ENCODE measurements at regions not wholly inside any gene's neighbourhood (a gene's known extent, or its start where the extent isn't known, plus 50 kb on each side); places are given as distances from the start of the nearest gene placed in this dataset.

DNA sequence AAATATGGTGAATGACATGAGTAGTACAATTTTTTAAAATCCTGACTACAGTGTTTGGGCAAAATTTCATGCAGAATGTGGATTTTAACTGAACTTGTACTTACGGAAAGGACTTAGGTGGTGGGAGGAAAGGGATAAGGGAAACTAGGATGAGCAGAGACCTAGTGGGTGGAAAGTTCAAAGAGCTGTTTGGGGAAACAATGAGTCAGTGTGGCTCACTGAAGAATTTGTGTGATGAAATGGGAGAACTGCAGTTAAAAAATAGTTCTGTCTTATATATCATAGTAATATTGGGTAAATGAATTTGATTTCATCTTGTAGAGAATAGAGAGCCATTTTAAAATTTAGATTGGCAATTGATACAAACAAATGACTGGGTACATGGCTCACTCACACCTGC lies 220.1 kb upstream of the CTAGE1 start:
- no peak overlapping the region for H3K9ac ChIP-seq (ENCODE audit: low read depth, low read length, poor library complexity, severe bottlenecking)
- no peaks in the 10 kb centered on the region for H3F3A ChIP-seq (ENCODE audit: low read depth)
- H3K9me3 ChIP-seq (ENCODE audit: insufficient read depth, low read depth, low read length), result no peaks in the 10 kb centered on the region
- no peak overlapping the region for H3K4me3 ChIP-seq (ENCODE audit: low read length, poor library complexity, severe bottlenecking)
- TF ChIP-seq EZH2phosphoT487 (IDR thresholded peaks at IDR 0.05; ENCODE audit: borderline replicate concordance), result no peak
- TF ChIP-seq, protein P1, sequence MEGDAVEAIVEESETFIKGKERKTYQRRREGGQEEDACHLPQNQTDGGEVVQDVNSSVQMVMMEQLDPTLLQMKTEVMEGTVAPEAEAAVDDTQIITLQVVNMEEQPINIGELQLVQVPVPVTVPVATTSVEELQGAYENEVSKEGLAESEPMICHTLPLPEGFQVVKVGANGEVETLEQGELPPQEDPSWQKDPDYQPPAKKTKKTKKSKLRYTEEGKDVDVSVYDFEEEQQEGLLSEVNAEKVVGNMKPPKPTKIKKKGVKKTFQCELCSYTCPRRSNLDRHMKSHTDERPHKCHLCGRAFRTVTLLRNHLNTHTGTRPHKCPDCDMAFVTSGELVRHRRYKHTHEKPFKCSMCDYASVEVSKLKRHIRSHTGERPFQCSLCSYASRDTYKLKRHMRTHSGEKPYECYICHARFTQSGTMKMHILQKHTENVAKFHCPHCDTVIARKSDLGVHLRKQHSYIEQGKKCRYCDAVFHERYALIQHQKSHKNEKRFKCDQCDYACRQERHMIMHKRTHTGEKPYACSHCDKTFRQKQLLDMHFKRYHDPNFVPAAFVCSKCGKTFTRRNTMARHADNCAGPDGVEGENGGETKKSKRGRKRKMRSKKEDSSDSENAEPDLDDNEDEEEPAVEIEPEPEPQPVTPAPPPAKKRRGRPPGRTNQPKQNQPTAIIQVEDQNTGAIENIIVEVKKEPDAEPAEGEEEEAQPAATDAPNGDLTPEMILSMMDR (conservative IDR thresholded peaks at IDR 0.05; ENCODE audit: low read length), result no peak
- no peaks in the 10 kb centered on the region for H4K20me1 ChIP-seq (ENCODE audit: insufficient read depth, low read length, poor library complexity, severe bottlenecking)
- H3K4me1 ChIP-seq (ENCODE audit: insufficient read depth, low read length, poor library complexity, severe bottlenecking), result no peaks in the 10 kb centered on the region
- H2AFZ ChIP-seq (ENCODE audit: low read length), result no peak overlapping the region
- H3K36me3 ChIP-seq (ENCODE audit: insufficient read depth, low read length), result no peaks in the 10 kb centered on the region
- H3K27me3 ChIP-seq (ENCODE audit: insufficient read depth, low read length, poor library complexity, severe bottlenecking), result no peaks in the 10 kb centered on the region
- H3K9me2 ChIP-seq (replicated peaks; ENCODE audit: low read depth, low read length), result no peaks in the 10 kb centered on the region
- no peaks in the 10 kb centered on the region for H3K79me2 ChIP-seq (ENCODE audit: insufficient read depth, low read length)
- H3K4me2 ChIP-seq (ENCODE audit: low read depth, low read length, poor library complexity, severe bottlenecking), result no peak overlapping the region

GRCh38 chr18:22639026-22639463 lies 221.3 kb upstream of the CTAGE1 start:
- no peak overlapping the region for H3K4me2 ChIP-seq (ENCODE audit: low read depth, low read length, poor library complexity, severe bottlenecking)
- TF ChIP-seq, protein P1 (conservative IDR thresholded peaks at IDR 0.05; ENCODE audit: low read length), result no peak
- no peak for TF ChIP-seq EZH2phosphoT487 (IDR thresholded peaks at IDR 0.05; ENCODE audit: borderline replicate concordance)
- no peak overlapping the region for H3K4me3 ChIP-seq (ENCODE audit: low read length, poor library complexity, severe bottlenecking)
- H3K9me3 ChIP-seq (ENCODE audit: insufficient read depth, low read depth, low read length), result no peaks in the 10 kb centered on the region
- H3K4me1 ChIP-seq (ENCODE audit: insufficient read depth, low read length, poor library complexity, severe bottlenecking), result no peaks in the 10 kb centered on the region
- no peaks in the 10 kb centered on the region for H3K27me3 ChIP-seq (ENCODE audit: insufficient read depth, low read length, poor library complexity, severe bottlenecking)
- H3K36me3 ChIP-seq (ENCODE audit: insufficient read depth, low read length), result no peaks in the 10 kb centered on the region
- no peaks in the 10 kb centered on the region for H4K20me1 ChIP-seq (ENCODE audit: insufficient read depth, low read length, poor library complexity, severe bottlenecking)
- no peaks in the 10 kb centered on the region for H3F3A ChIP-seq (ENCODE audit: low read depth)
- H3K9ac ChIP-seq (ENCODE audit: low read depth, low read length, poor library complexity, severe bottlenecking), result no peak overlapping the region
- H3K9me2 ChIP-seq (replicated peaks; ENCODE audit: low read depth, low read length), result no peaks in the 10 kb centered on the region
- no peaks in the 10 kb centered on the region for H3K79me2 ChIP-seq (ENCODE audit: insufficient read depth, low read length)
- no peak overlapping the region for H2AFZ ChIP-seq (ENCODE audit: low read length)

DNA sequence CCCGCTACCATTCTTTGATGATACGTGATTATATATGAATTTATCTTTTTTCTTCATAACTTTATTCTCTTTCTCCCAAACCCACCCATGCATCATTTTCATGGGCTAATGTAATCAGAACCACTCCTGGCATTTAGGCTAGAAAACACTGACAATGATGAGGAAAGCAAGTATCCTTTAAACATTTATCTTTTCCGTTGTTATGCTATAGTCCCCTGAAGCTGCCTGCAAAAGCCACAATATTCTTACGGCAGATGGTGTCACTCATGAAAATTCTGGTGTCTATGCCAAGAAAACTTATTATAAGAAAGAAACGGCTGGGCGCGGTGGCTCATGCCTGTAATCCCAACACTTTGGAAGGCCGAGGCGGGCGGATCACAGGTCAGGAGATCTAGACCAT lies 221.8 kb upstream of the CTAGE1 start:
- no peaks in the 10 kb centered on the region for H4K20me1 ChIP-seq (ENCODE audit: insufficient read depth, low read length, poor library complexity, severe bottlenecking)
- no peak overlapping the region for H3K4me2 ChIP-seq (ENCODE audit: low read depth, low read length, poor library complexity, severe bottlenecking)
- no peaks in the 10 kb centered on the region for H3K4me1 ChIP-seq (ENCODE audit: insufficient read depth, low read length, poor library complexity, severe bottlenecking)

More for the DNA sequence above, 221.8 kb upstream of the CTAGE1 start:
- no peaks in the 10 kb centered on the region for H3F3A ChIP-seq (ENCODE audit: low read depth)
- H3K4me3 ChIP-seq (ENCODE audit: low read length, poor library complexity, severe bottlenecking), result no peak overlapping the region
- no peaks in the 10 kb centered on the region for H3K36me3 ChIP-seq (ENCODE audit: insufficient read depth, low read length)
- H3K9me2 ChIP-seq (replicated peaks; ENCODE audit: low read depth, low read length), result no peaks in the 10 kb centered on the region
- H3K79me2 ChIP-seq (ENCODE audit: insufficient read depth, low read length), result no peaks in the 10 kb centered on the region
- no peak for TF ChIP-seq EZH2phosphoT487 (IDR thresholded peaks at IDR 0.05; ENCODE audit: borderline replicate concordance)
- TF ChIP-seq, protein P1 (conservative IDR thresholded peaks at IDR 0.05; ENCODE audit: low read length), result no peak
- H2AFZ ChIP-seq (ENCODE audit: low read length), result no peak overlapping the region
- no peaks in the 10 kb centered on the region for H3K27me3 ChIP-seq (ENCODE audit: insufficient read depth, low read length, poor library complexity, severe bottlenecking)
- no peak overlapping the region for H3K9ac ChIP-seq (ENCODE audit: low read depth, low read length, poor library complexity, severe bottlenecking)
- no peaks in the 10 kb centered on the region for H3K9me3 ChIP-seq (ENCODE audit: insufficient read depth, low read depth, low read length)
